Endothelial cell of umbilical vein (primary cell): ENCODE measurements at regions not wholly inside any gene's neighbourhood (a gene's known extent, or its start where the extent isn't known, plus 50 kb on each side); places are given as distances from the start of the nearest gene placed in this dataset.

Source experiments
- CTCF ChIP-seq, 2 donors: IDR thresholded peaks; 1 replicate in 1 of 2; 2 replicates in 1 of 2; pipeline ENCODE4 v1.5.1; 2011; ENCODE audit warnings: low read length in 2 of 2, mild to moderate bottlenecking in 2 of 2, moderate library complexity in 2 of 2, control low read depth in 1 of 2, inconsistent platforms in 1 of 2, low read depth in 1 of 2; ENCODE audit not compliant: insufficient read depth in 1 of 2; ENCODE audit errors: extremely low read depth in 1 of 2
- EZH2 ChIP-seq: IDR thresholded peaks from 2 replicates; pipeline ENCODE4 v1.6.1; 2012; ENCODE audit warnings: borderline replicate concordance, low read depth, mild to moderate bottlenecking, moderate library complexity, low read length, inconsistent platforms; ENCODE audit not compliant: severe bottlenecking
- GATA2 ChIP-seq: IDR thresholded peaks from 2 replicates; pipeline ENCODE4 v1.7.0; 2011; ENCODE audit warnings: low read depth, mild to moderate bottlenecking, moderate library complexity, mixed read lengths, low read length; ENCODE audit not compliant: insufficient read length, insufficient read depth
- POLR2A ChIP-seq: IDR thresholded peaks from 2 replicates; pipeline ENCODE4 v1.6.1; 2012; ENCODE audit warnings: low read depth, mild to moderate bottlenecking, control low read depth, low read length
- POLR2AphosphoS5 ChIP-seq: IDR thresholded peaks from 2 replicates; pipeline ENCODE4 v1.6.1; 2012; ENCODE audit warnings: low read depth, mild to moderate bottlenecking, control low read depth, low read length, moderate library complexity; ENCODE audit not compliant: insufficient read depth

GRCh38 chr2:52391621-52392020 is 1359.7 kb upstream of the NRXN1 start:
- TF ChIP-seq EZH2: no peak
- no peak for TF ChIP-seq POLR2A
- no peak for TF ChIP-seq CTCF (IDR thresholded peaks at IDR 0.05; ENCODE audit: extremely low read depth in 1 of 2, insufficient read depth in 1 of 2, low read depth in 1 of 2, low read length in 2 of 2)
- no peak for TF ChIP-seq POLR2AphosphoS5
- no peak for TF ChIP-seq GATA2
